ENCODE measurements at regions not wholly inside any gene's neighbourhood (a gene's known extent, or its start where the extent isn't known, plus 50 kb on each side); places are given as distances from the start of the nearest gene placed in this dataset.

- Histone ChIP-seq H3K27ac (no peak overlapping the region), H3K4me3 (no peak overlapping the region)
- no peak for TF ChIP-seq CTCF (IDR thresholded peaks at IDR 0.05)
- no peak for DNase-seq (ENCODE audit: low spot score)
These were observed 66.0 kb upstream of the NRXN3 start for GRCh38 chr14:78104160-78104559.

GRCh38 chr14:78104655-78105054, 65.5 kb upstream of the NRXN3 start:
- Histone ChIP-seq H3K27ac (no peak overlapping the region), H3K4me3 (no peak overlapping the region)
- TF ChIP-seq CTCF (IDR thresholded peaks at IDR 0.05), result no peak
- no peak for DNase-seq (ENCODE audit: low spot score)

GRCh38 chr14:78106381-78106780, 63.8 kb upstream of the NRXN3 start:
- DNase-seq (ENCODE audit: low spot score), result no peak
- TF ChIP-seq CTCF (IDR thresholded peaks at IDR 0.05), result no peak
- no peak overlapping the region for H3K4me3 ChIP-seq
- H3K27ac ChIP-seq, result no peak overlapping the region

- DNase-seq (ENCODE audit: low spot score), result no peak
- Histone ChIP-seq H3K4me3 (no peak overlapping the region), H3K27ac (no peak overlapping the region)
- no peak for TF ChIP-seq CTCF (IDR thresholded peaks at IDR 0.05)
These were observed 63.0 kb upstream of the NRXN3 start for GRCh38 chr14:78107166-78107565.

- Histone ChIP-seq H3K27ac (no peak overlapping the region), H3K4me3 (no peak overlapping the region)
- DNase-seq (ENCODE audit: low spot score), result no peak
- TF ChIP-seq CTCF (IDR thresholded peaks at IDR 0.05), result no peak
These were observed 50.7 kb upstream of the NRXN3 start for GRCh38 chr14:78119440-78119839.

Measured in coronary artery (tissue), 2 donors.